ENCODE measurements at regions not wholly inside any gene's neighbourhood (a gene's known extent, or its start where the extent isn't known, plus 50 kb on each side); places are given as distances from the start of the nearest gene placed in this dataset.

DNA sequence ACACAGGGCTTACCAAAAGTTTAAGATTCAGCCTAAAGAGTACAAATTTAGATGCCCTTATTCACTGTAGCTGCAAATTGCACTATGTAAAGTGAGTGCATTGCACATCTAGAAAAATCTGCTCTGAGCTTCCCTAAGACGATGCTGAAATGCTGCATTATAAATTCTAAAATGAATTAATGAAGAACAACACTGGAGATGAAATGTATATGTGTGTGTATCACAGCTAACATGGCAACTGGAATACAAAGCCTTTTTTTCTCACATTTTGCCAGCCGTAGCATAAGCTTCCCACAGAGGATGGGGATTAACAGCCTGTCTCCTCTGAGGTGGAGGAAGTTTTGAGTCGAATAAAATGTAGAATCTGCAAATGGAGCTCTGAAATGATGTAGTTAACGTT lies 338.3 kb upstream of the ZEB2 start:
- Histone ChIP-seq H3K9me3 (ENCODE audit: low read depth, low read length, poor library complexity, severe bottlenecking) (peaks cover 9% of the 10 kb centered on the region), H3K36me3 (ENCODE audit: insufficient read depth, low read length, poor library complexity, severe bottlenecking) (no peaks in the 10 kb centered on the region), H3K4me1 (ENCODE audit: insufficient read depth, low read length, poor library complexity, severe bottlenecking) (no peaks in the 10 kb centered on the region), H3K27me3 (replicated peaks; ENCODE audit: insufficient read depth, low read depth, low read length, poor library complexity) (no peaks in the 10 kb centered on the region), H3K27ac (ENCODE audit: low read depth, low read length, poor library complexity, severe bottlenecking) (no peak overlapping the region), H3K4me3 (ENCODE audit: low read depth, low read length, poor library complexity, severe bottlenecking) (no peak overlapping the region)
- CTCF ChIA-PET = no interaction called here
- POLR2A ChIA-PET (ENCODE audit: low non-redundant PET) = no interaction called here
- intact Hi-C loops (cut with micrococcal nuclease; ENCODE audit: unreplicated experiment) = no loop called here
- DNase-seq (ENCODE audit: low spot score) = no peak
- TF ChIP-seq, protein P1, sequence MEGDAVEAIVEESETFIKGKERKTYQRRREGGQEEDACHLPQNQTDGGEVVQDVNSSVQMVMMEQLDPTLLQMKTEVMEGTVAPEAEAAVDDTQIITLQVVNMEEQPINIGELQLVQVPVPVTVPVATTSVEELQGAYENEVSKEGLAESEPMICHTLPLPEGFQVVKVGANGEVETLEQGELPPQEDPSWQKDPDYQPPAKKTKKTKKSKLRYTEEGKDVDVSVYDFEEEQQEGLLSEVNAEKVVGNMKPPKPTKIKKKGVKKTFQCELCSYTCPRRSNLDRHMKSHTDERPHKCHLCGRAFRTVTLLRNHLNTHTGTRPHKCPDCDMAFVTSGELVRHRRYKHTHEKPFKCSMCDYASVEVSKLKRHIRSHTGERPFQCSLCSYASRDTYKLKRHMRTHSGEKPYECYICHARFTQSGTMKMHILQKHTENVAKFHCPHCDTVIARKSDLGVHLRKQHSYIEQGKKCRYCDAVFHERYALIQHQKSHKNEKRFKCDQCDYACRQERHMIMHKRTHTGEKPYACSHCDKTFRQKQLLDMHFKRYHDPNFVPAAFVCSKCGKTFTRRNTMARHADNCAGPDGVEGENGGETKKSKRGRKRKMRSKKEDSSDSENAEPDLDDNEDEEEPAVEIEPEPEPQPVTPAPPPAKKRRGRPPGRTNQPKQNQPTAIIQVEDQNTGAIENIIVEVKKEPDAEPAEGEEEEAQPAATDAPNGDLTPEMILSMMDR (conservative IDR thresholded peaks at IDR 0.05; ENCODE audit: low read depth, low read length) = no peak
- no peak for TF ChIP-seq EZH2 (IDR thresholded peaks at IDR 0.05; ENCODE audit: borderline replicate concordance, low read depth, low read length, poor library complexity, severe bottlenecking)
- no TSS peak for BruUV-seq (replicated peaks)

DNA sequence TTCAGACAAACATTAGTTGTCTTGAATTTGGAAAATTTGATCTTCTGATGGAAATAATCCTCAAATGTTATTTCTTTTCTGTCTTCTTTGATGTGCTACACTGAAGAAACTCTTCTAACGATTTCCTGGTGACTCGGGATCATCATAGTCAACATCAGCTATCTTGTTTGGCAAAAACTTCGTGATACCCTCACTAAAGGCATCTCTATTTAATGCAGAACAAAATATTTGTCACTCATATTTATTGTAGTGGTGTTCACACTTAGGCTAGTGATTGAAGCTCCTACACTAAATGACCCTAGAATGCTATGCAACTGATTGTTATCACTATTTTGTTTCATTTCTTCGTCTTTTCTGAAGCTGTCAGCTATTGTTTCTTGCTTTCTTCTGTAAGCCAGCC lies 334.7 kb upstream of the ZEB2 start:
- TF ChIP-seq, protein P1 (conservative IDR thresholded peaks at IDR 0.05; ENCODE audit: low read depth, low read length) = no peak
- no peak for TF ChIP-seq EZH2 (IDR thresholded peaks at IDR 0.05; ENCODE audit: borderline replicate concordance, low read depth, low read length, poor library complexity, severe bottlenecking)
- no peaks in the 10 kb centered on the region for H3K36me3 ChIP-seq (ENCODE audit: insufficient read depth, low read length, poor library complexity, severe bottlenecking)
- no TSS peak for BruUV-seq (replicated peaks)
- H3K27ac ChIP-seq (ENCODE audit: low read depth, low read length, poor library complexity, severe bottlenecking) = no peak overlapping the region
- no peak overlapping the region for H3K4me3 ChIP-seq (ENCODE audit: low read depth, low read length, poor library complexity, severe bottlenecking)
- H3K9me3 ChIP-seq (ENCODE audit: low read depth, low read length, poor library complexity, severe bottlenecking) = peaks cover 9% of the 10 kb centered on the region
- intact Hi-C loops (cut with micrococcal nuclease; ENCODE audit: unreplicated experiment) = no loop called here
- ChIA-PET POLR2A (ENCODE audit: low non-redundant PET) (no interaction called here), CTCF (no interaction called here)
- DNase-seq (ENCODE audit: low spot score) = no peak
- H3K4me1 ChIP-seq (ENCODE audit: insufficient read depth, low read length, poor library complexity, severe bottlenecking) = no peaks in the 10 kb centered on the region
- H3K27me3 ChIP-seq (replicated peaks; ENCODE audit: insufficient read depth, low read depth, low read length, poor library complexity) = no peaks in the 10 kb centered on the region

DNA sequence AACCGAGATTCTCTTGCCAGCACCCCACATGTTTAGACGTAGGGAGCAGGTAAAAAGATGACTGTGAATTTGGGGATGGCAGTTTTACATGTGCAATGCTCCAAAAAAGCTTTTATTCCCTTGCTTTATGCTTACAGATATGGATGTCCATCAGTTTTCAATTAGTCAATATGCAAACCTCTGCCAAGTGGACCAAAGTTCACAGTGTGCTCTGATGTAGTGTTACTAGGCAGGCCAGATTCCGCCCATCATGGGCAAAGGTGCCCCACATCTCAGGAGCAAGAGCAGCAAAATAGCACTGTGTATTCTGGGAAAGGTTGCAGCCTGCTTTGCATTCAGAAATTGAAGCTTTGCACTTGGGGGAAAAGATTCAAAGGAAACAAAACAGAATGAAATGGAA lies 329.7 kb upstream of the ZEB2 start:
- H3K4me3 ChIP-seq (ENCODE audit: low read depth, low read length, poor library complexity, severe bottlenecking) = no peak overlapping the region
- no peaks in the 10 kb centered on the region for H3K36me3 ChIP-seq (ENCODE audit: insufficient read depth, low read length, poor library complexity, severe bottlenecking)
- DNase-seq (ENCODE audit: low spot score) = no peak
- no peaks in the 10 kb centered on the region for H3K27me3 ChIP-seq (replicated peaks; ENCODE audit: insufficient read depth, low read depth, low read length, poor library complexity)
- no TSS peak for BruUV-seq (replicated peaks)
- peaks cover 2% of the 10 kb centered on the region for H3K9me3 ChIP-seq (ENCODE audit: low read depth, low read length, poor library complexity, severe bottlenecking)
- no peaks in the 10 kb centered on the region for H3K4me1 ChIP-seq (ENCODE audit: insufficient read depth, low read length, poor library complexity, severe bottlenecking)
- no peak overlapping the region for H3K27ac ChIP-seq (ENCODE audit: low read depth, low read length, poor library complexity, severe bottlenecking)
- TF ChIP-seq, protein P1 (conservative IDR thresholded peaks at IDR 0.05; ENCODE audit: low read depth, low read length) = no peak
- no peak for TF ChIP-seq EZH2 (IDR thresholded peaks at IDR 0.05; ENCODE audit: borderline replicate concordance, low read depth, low read length, poor library complexity, severe bottlenecking)
- ChIA-PET POLR2A (ENCODE audit: low non-redundant PET) (no interaction called here), CTCF (no interaction called here)
- intact Hi-C loops (cut with micrococcal nuclease; ENCODE audit: unreplicated experiment) = no loop called here
